ENCODE measurements at regions not wholly inside any gene's neighbourhood (a gene's known extent, or its start where the extent isn't known, plus 50 kb on each side); places are given as distances from the start of the nearest gene placed in this dataset.

DNA sequence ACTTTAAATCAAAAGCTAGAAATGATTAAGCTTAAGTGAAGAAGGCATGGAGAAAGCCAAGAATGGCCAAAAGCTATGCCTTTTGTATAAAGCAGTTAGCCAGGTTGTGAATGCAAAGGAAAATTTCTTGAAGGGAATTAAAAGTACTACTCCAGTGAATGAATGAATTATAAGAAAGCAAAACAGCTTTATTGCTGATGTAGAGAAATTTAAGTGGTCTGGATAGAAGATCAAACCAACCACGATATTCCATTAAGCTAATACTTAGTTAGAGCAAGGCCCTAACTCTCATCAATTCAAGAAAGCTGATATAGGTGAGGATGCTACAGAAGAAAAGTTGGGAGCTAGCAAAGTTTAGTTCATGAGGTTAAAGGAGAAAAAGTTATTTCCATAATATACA, 988.5 kb upstream of the ADGRB3 start:
- TF ChIP-seq, protein P1, sequence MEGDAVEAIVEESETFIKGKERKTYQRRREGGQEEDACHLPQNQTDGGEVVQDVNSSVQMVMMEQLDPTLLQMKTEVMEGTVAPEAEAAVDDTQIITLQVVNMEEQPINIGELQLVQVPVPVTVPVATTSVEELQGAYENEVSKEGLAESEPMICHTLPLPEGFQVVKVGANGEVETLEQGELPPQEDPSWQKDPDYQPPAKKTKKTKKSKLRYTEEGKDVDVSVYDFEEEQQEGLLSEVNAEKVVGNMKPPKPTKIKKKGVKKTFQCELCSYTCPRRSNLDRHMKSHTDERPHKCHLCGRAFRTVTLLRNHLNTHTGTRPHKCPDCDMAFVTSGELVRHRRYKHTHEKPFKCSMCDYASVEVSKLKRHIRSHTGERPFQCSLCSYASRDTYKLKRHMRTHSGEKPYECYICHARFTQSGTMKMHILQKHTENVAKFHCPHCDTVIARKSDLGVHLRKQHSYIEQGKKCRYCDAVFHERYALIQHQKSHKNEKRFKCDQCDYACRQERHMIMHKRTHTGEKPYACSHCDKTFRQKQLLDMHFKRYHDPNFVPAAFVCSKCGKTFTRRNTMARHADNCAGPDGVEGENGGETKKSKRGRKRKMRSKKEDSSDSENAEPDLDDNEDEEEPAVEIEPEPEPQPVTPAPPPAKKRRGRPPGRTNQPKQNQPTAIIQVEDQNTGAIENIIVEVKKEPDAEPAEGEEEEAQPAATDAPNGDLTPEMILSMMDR (IDR thresholded peaks at IDR 0.05; ENCODE audit: low read depth, low read length): no peak
- no peak for TF ChIP-seq EZH2phosphoT487 (IDR thresholded peaks at IDR 0.05; ENCODE audit: low read depth)
